Inflammatory macrophage treated with lipopolysaccharide for 1 hour (primary cell): ENCODE measurements at regions not wholly inside any gene's neighbourhood (a gene's known extent, or its start where the extent isn't known, plus 50 kb on each side); places are given as distances from the start of the nearest gene placed in this dataset.

Source experiments
- DNase-seq, 2 donors: peaks; one replicate each; pipeline ENCODE4 v3.0.0-alpha.2; 2020 to 2022

GRCh38 chr9:88326936-88327335 is 61.3 kb upstream of the SPIN1 start:
- no peak for DNase-seq

GRCh38 chr9:88326015-88326414 is 62.2 kb upstream of the SPIN1 start:
- no peak for DNase-seq

- peak in 1 of 2 donors; percentile 10 for DNase-seq
These were observed 65.2 kb upstream of the SPIN1 start for GRCh38 chr9:88322906-88323566.

GRCh38 chr9:88321764-88322163 is 66.5 kb upstream of the SPIN1 start:
- no peak for DNase-seq

DNA sequence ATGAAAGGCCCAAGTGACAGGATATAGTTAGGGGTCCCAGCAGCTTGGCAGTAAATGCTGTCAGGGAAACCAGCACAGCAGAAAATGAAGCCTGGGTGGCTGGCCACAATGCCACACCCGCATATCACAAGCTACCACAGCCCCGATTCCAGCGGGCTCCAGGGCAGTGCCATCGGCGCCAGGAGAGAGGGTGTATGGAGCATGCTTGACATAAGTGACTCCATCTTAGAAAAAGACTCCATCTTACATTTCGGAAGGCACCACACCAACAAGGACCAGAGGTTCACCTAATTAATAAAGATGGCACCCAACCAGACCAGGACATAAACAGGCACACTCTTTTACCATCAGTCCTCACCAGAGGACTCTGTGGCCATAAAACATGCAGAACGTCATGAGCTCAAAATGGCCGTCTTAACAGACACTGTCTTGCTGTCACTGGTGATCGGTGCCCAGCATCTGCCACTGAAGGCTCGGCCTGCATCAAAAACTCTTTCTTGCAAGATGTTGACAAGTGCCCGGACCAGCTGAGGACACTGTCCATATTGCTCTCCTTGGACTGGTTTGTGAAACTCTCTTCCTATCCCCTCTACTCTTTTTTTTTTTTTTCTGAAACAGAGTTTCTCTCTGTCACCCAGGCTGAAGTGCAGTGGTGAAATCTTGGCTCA is 67.4 kb upstream of the SPIN1 start:
- no peak for DNase-seq

DNA sequence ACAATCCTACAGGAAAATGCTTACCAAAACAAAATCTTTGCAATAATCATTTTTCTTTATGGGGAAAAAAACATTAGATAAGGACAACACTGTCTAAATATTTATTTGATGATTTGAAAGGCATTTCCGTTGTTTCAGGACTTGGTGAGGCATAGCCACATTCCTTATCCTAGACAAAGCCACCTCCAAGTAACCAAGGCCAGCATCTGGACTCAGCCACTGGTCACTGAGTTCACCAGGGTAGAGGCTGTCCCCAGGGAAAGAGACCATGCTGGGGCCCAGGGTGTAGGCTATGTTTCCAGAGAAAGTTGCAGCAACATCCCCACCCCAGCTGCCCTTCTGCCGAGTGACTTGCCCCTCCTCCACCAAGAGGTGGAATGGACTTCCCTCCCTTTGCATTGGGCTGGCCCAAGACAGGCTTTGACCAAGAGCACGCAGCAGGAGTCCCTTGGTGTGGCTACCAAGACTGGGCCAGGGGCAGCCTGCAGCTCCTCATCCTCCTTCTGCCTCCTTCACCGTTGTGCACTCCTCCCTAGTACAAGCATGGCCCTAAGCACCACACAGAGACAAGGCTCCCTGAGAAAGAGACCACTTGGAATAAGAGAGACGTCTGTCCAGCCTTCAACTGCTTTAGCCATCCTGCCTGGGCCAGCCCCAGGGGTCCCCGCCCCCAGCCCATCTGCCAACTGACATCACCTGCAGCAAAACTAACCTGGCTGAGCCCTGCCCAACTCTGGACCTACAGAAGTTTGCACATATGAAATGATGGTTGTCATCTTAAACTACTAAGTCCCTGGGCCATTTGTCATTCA is 68.1 kb upstream of the SPIN1 start:
- no peak for DNase-seq

GRCh38 chr9:88313364-88314220 is 74.7 kb upstream of the SPIN1 start:
- DNase-seq = no peak

DNA sequence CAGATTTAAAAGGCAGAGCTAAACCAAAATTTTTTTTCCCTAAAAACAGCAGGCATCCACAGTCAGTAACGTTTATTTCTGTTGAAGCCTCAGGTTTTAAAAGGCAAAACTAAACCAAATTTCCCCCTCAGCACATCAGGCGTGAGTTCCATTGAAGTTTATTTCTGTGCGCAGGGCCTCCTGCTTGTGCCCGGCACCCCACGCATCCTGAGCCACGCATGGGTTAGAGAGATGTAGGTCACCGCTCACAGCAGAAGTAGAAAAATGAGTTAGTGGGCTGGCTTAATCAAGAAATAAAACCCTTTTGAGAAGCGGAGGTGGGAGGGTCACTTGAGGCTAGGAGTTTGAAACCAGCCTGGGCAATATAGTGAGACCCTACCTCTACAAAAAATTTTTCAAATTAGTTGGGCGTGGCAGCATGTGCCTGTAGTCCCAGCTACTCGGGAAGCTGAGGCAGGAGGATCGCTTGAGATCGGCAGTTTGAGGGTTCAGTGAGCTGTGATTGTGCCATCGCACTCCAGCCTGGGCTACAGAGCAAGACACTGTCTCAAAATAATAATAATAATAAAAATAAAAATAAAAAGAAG is 75.6 kb upstream of the SPIN1 start:
- no peak for DNase-seq

DNA sequence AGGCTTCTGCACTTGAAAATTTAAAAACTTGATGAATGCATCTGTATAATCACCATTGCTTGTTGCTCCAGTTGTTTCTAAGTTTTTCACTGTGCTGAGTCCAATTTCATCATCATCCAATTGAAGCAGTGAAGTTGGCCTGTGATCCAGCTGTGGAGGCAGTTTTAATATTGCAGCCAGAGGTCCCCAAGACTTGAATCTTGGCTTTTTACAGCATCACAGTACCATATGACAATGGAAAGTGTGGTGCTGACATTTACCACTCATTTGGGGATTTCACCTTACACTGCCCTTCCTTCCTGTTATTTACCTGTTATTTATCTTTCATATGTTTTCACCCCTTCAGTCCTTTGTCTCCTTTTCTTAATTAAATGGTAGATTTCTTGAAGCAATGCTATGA is 76.2 kb upstream of the SPIN1 start:
- no peak for DNase-seq

- peak; percentile 69 to 74 for DNase-seq
These were observed 77.8 kb upstream of the SPIN1 start for GRCh38 chr9:88310310-88310980.

DNA sequence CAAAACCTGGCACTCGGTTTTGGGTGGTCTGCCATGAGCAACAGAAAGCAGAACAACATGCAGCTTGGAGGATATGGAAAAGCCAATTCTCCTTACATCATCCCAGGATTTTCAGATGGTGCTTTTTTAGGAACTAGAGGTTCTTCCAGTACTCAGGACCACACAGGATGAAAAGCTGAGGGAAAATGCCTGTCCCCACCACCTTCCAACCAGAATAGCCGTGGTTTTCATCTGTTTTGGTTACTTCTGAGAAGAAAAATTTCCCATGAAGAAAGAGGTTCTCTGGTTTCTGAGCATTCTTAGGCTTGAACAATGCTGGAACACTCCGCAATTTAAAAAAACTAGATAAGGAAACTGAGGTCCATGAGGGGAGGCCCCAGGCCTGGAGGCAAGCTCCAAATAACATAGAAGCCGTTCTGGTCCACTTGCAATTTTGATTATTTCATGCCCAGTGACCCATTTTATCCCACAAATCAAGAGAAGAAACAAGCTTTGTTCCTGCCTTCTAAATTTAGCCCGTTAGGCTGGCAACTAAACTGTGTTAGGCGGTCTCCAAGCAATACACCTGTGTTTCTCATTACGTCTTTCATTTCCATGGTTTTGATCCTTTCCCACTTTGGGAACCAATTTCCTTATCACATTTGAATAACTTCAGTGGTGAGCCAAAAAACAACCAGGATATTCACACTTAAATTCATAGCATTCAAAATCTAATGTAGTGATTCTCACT is 79.2 kb upstream of the SPIN1 start:
- DNase-seq = no peak

DNA sequence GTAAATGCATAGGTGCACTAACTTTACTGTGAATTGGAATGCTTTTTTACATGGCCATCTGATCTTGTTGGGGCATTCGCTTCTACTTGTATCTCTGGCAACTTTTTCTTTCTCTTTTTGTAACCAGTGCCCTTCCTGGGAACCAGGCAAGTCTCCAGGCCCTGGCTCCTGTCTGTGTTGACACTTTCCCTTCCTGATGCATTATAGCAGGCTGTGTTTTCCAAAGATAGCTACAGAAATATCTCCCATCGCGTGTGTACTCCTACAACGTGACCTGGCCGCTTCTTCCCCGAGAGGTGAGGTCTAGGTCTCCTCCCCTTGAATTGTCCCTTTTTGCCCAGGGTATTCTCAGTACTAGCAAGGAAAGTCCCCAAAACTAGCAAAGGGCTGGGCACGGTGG is 81.1 kb upstream of the SPIN1 start:
- no peak for DNase-seq

DNA sequence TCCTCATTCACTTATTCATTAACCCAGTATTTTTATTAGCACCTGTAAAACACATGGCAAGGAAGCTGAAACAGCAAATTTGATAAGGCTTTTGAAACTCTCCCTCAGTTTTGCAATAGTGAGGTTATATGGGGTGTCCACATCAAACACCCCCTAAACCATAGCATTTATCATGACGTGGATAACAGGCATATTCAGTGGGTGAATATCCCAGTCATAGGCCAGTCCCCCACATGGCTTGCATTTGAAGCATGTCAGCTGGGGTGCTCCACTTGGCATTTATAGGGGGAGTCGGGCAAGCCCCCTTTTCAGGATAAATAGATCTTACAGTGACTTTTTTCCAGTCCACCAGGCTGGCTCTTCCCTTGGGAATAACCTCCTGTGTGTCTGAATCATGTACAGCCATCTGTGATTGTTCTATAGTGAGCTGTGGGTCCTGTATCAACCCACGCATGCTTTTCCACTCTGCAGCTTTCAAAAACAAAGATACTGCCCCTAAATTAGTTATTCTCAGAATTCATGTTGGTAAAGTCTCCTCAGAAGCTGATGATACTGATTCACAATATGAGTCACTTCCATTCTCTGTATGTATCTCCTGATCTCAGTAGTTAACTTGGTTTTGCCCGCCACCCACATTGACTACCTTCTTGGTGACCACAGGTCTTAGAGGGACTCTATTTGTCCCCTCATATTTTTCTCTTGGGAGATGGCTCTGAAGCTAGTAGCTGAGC is 84.4 kb upstream of the SPIN1 start:
- peak in 1 of 2 donors; percentile 14 for DNase-seq

GRCh38 chr9:88302579-88303324 is 85.5 kb upstream of the SPIN1 start:
- no peak for DNase-seq

DNA sequence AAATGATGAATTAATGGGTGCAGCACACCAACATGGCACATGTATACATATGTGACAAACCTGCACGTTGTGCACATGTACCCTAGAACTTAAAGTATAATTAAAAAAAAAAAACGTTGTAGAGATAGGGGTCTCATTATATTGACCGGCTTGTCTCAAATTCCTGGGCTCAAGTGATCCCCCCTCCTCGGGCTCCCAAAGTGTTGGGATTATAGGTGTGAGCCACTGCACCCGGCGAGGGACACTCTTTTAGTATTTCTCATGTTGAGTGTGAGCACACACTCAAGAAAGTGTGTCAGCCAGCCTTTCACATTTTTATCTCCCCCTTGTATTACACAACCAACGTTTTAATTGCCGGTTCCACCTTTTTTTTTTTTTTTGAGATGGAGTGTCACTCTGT is 87.7 kb upstream of the SPIN1 start:
- DNase-seq = no peak

GRCh38 chr9:88291856-88292255 is 96.4 kb upstream of the SPIN1 start:
- DNase-seq = no peak

GRCh38 chr9:88291056-88291455 is 97.2 kb upstream of the SPIN1 start:
- no peak for DNase-seq

- DNase-seq = no peak
These were observed 98.7 kb upstream of the SPIN1 start for GRCh38 chr9:88289532-88289931.

DNA sequence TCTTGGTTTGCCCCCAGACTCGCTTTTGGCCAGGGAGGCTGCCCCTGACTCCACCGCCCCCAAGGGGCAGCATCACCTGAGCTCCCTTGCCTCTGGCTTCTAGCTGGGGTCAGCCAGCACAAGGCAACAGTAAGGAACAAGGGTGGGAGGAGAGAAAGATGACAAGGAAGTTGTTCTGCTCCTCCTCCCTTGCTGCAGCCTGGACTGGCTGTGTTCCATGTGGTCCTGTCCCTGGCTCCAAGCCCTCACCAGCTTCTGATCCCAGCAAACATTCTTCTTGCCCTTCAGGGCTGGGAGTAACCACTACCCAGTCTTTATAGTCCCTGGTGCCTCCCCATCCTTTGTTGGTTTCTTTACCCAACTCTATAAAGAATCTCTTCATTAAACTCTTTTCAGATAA is 100.3 kb upstream of the SPIN1 start:
- no peak for DNase-seq
